Ovary (tissue), 7 donors: ENCODE measurements at regions not wholly inside any gene's neighbourhood (a gene's known extent, or its start where the extent isn't known, plus 50 kb on each side); places are given as distances from the start of the nearest gene placed in this dataset.
"Not testable (repeated sequence)": the region's sequence is repeated elsewhere in the genome, so short reads cannot be mapped to it uniquely, and the experiment has no call there.

Source experiments
- DNase-seq, 5 donors: peaks; one replicate each; pipeline ENCODE4 v3.0.0-alpha.2; 2019 to 2020
- H3K27ac ChIP-seq, 2 donors: fragments of 200-600 bp; one replicate each; pipeline versions ENCODE4 v1.5.1 to v1.8.0; 2019 to 2022
- H3K27me3 ChIP-seq: fragments of 200-600 bp; one replicate; pipeline ENCODE4 v1.8.0; 2022
- H3K36me3 ChIP-seq: fragments of 200-600 bp; sonication (generic); one replicate; pipeline ENCODE4 v1.5.1; 2019
- H3K4me1 ChIP-seq: one replicate; pipeline ENCODE4 v1.8.1; 2013; ENCODE audit warnings: mild to moderate bottlenecking, moderate library complexity; ENCODE audit not compliant: insufficient read depth
- H3K4me3 ChIP-seq: fragments of 200-600 bp; sonication (generic); one replicate; pipeline ENCODE4 v1.5.1; 2017
- H3K9me3 ChIP-seq, 2 donors: fragments of 200-600 bp in 1 of 2; sonication (generic) in 1 of 2; one replicate each; pipeline versions ENCODE4 v1.5.1 to v1.8.1; 2013 to 2019; ENCODE audit warnings: mild to moderate bottlenecking in 1 of 2, moderate library complexity in 1 of 2
- CTCF ChIP-seq, 3 donors: fragments of 450-650 bp in 2 of 3; fragments of 200-600 bp in 1 of 3; IDR thresholded peaks; one replicate each; pipeline versions ENCODE4 v1.5.1 to v1.8.0; 2016 to 2022; ENCODE audit warnings: antibody characterized with exemption in 3 of 3, mild to moderate bottlenecking in 1 of 3
- EP300 ChIP-seq: sonication (generic); formaldehyde crosslinking; IDR thresholded peaks from one replicate; pipeline ENCODE4 v1.6.1; 2017; ENCODE audit warnings: antibody characterized with exemption
- POLR2A ChIP-seq: fragments of 450-650 bp; IDR thresholded peaks from one replicate; pipeline ENCODE4 v1.6.1; 2017; ENCODE audit warnings: antibody characterized with exemption, mild to moderate bottlenecking, moderate library complexity
- WGBS, 3 donors: extraction: QIAGEN DNeasy Blood & Tissue Kit in 1 of 3; methylation state at CpG; one replicate each; pipeline versions ENCODE4 v1.1.5 to v1.1.7; 2013 to 2017; 5-methylcytosine and 5-hydroxymethylcytosine counted together
- intact Hi-C, 4 donors: fragments of 100-400 bp; cut with DNase I; formaldehyde crosslinking; loops; one replicate each; pipeline versions ENCODE4 v1.11.0 to v1.15.1; 2022 to 2023
- donor health status: DM: no; HTN: no; CAD: no; lungs with moderate emphysema.
- donor health status: DM: no; HTN: no; CAD: no.
- donor health status: Bipolar disorder and iron deficiency.
- donor health status: DM: no; HTN: no; CAD: no.
- donor health status: DM: yes; HTN: yes; CAD: no.

GRCh38 chr6:74197310-74197709 is 501.3 kb downstream of the CD109 start:
- no peaks in the 10 kb centered on the region for H3K36me3 ChIP-seq
- H3K4me1 ChIP-seq, result no peaks in the 10 kb centered on the region
- no peak overlapping the region for H3K4me3 ChIP-seq
- H3K27me3 ChIP-seq, result no peaks in the 10 kb centered on the region
- TF ChIP-seq EP300 (no peak), POLR2A (no peak), CTCF (IDR thresholded peaks at IDR 0.05) (no peak)
- DNase-seq, result no peak
- H3K27ac ChIP-seq, result no peak overlapping the region
- intact Hi-C loops, result no loop called here
- no peaks in the 10 kb centered on the region for H3K9me3 ChIP-seq

- TF ChIP-seq CTCF (IDR thresholded peaks at IDR 0.05) (no peak), POLR2A (no peak), EP300 (no peak)
- H3K27ac ChIP-seq, result no peak overlapping the region
- no peaks in the 10 kb centered on the region for H3K27me3 ChIP-seq
- H3K9me3 ChIP-seq, result no peaks in the 10 kb centered on the region
- intact Hi-C loops, result no loop called here
- 56 to 69% (median 61%) methylated on average over 3 of the region's 3 CpGs for WGBS, 3 donors
- no peaks in the 10 kb centered on the region for H3K36me3 ChIP-seq
- no peak for DNase-seq
- H3K4me3 ChIP-seq, result no peak overlapping the region
- no peaks in the 10 kb centered on the region for H3K4me1 ChIP-seq
Observed at GRCh38 chr6:74187811-74188210, 491.8 kb downstream of the CD109 start.

GRCh38 chr6:74182992-74183391 is 487.0 kb downstream of the CD109 start:
- H3K36me3 ChIP-seq, result no peaks in the 10 kb centered on the region
- no peaks in the 10 kb centered on the region for H3K27me3 ChIP-seq
- no peak overlapping the region for H3K27ac ChIP-seq
- DNase-seq, result no peak
- no peaks in the 10 kb centered on the region for H3K9me3 ChIP-seq
- TF ChIP-seq CTCF (IDR thresholded peaks at IDR 0.05) (no peak), EP300 (no peak), POLR2A (no peak)
- WGBS, 3 donors, result 68 to 84% (median 72%) methylated on average over 5 of the region's 5 CpGs
- intact Hi-C loops, result no loop called here
- H3K4me1 ChIP-seq, result no peaks in the 10 kb centered on the region
- H3K4me3 ChIP-seq, result no peak overlapping the region

- Histone ChIP-seq H3K4me3 (no peak overlapping the region), H3K27ac (no peak overlapping the region), H3K27me3 (no peaks in the 10 kb centered on the region), H3K4me1 (no peaks in the 10 kb centered on the region), H3K36me3 (no peaks in the 10 kb centered on the region), H3K9me3 (no peaks in the 10 kb centered on the region)
- intact Hi-C loops, result no loop called here
- DNase-seq, result no peak
- no peak for TF ChIP-seq CTCF (IDR thresholded peaks at IDR 0.05)
- TF ChIP-seq POLR2A, result no peak
- no peak for TF ChIP-seq EP300
Observed at GRCh38 chr6:74181471-74181870, 485.5 kb downstream of the CD109 start.

- H3K9me3 ChIP-seq, result no peaks in the 10 kb centered on the region
- no peak overlapping the region for H3K27ac ChIP-seq
- H3K4me1 ChIP-seq, result no peaks in the 10 kb centered on the region
- no peak overlapping the region for H3K4me3 ChIP-seq
- no peaks in the 10 kb centered on the region for H3K36me3 ChIP-seq
- 77 to 91% (median 89%) methylated on average over 4 of the region's 4 CpGs for WGBS, 3 donors
- intact Hi-C loops, result no loop called here
- TF ChIP-seq CTCF (IDR thresholded peaks at IDR 0.05) (no peak), EP300 (no peak), POLR2A (no peak)
- H3K27me3 ChIP-seq, result no peaks in the 10 kb centered on the region
- no peak for DNase-seq
Observed at GRCh38 chr6:74177506-74177905, 481.5 kb downstream of the CD109 start.

GRCh38 chr6:74170550-74170949 is 474.5 kb downstream of the CD109 start:
- H3K4me3 ChIP-seq, H3K36me3 ChIP-seq, H3K27me3 ChIP-seq, H3K9me3 ChIP-seq, intact Hi-C loops, H3K4me1 ChIP-seq, DNase-seq: not testable (repeated sequence)
- WGBS, 3 donors, result 8 to 35% (median 11%) methylated on average over 2 of the region's 2 CpGs
- H3K27ac ChIP-seq, result peak overlapping the region in 1 of 2 donors; percentile 65
